MM.1S (cell line): ENCODE measurements at regions not wholly inside any gene's neighbourhood (a gene's known extent, or its start where the extent isn't known, plus 50 kb on each side); places are given as distances from the start of the nearest gene placed in this dataset.

ENCODE experiments used
- DNase-seq: peaks from one replicate; pipeline ENCODE4 v3.0.0-alpha.2; 2015
- H2AFZ ChIP-seq: fragments of 300-600 bp; sonication (generic); 2 replicates; pipeline ENCODE4 v1.6.0; 2016; ENCODE audit warnings: antibody characterized with exemption, low read length
- H3F3A ChIP-seq: fragments of 300-600 bp; sonication (generic); 2 replicates; pipeline ENCODE4 v1.6.1; 2016; ENCODE audit warnings: mild to moderate bottlenecking, antibody characterized with exemption, low read length, moderate library complexity, mixed read lengths; ENCODE audit not compliant: insufficient read depth
- H3K27ac ChIP-seq: fragments of 300-600 bp; sonication (generic); 2 replicates; pipeline ENCODE4 v1.5.1; 2016; ENCODE audit warnings: mild to moderate bottlenecking, low read length
- H3K27me3 ChIP-seq: fragments of 300-600 bp; sonication (generic); replicated peaks from 2 replicates; pipeline ENCODE4 v1.6.0; 2016; ENCODE audit warnings: low read length; ENCODE audit not compliant: insufficient read depth
- H3K36me3 ChIP-seq: fragments of 300-600 bp; sonication (generic); replicated peaks from 2 replicates; pipeline ENCODE4 v1.6.1; 2016; ENCODE audit warnings: mild to moderate bottlenecking, low read length, mixed read lengths; ENCODE audit not compliant: insufficient read depth
- H3K4me1 ChIP-seq: fragments of 300-600 bp; sonication (generic); 2 replicates; pipeline ENCODE4 v1.6.1; 2016; ENCODE audit warnings: low read length, mixed read lengths
- H3K4me2 ChIP-seq: fragments of 300-600 bp; sonication (generic); 2 replicates; pipeline ENCODE4 v1.6.0; 2016; ENCODE audit warnings: low read depth, low read length
- H3K4me3 ChIP-seq: fragments of 300-600 bp; sonication (generic); 2 replicates; pipeline ENCODE4 v1.5.1; 2016; ENCODE audit warnings: low read length, mixed read lengths
- H3K79me2 ChIP-seq: fragments of 300-600 bp; sonication (generic); 2 replicates; pipeline ENCODE4 v1.6.1; 2016; ENCODE audit warnings: mixed run types, low read length, mixed read lengths
- H3K9ac ChIP-seq: fragments of 300-600 bp; sonication (generic); 2 replicates; pipeline ENCODE4 v1.6.1; 2016; ENCODE audit warnings: low read length, mixed read lengths
- H3K9me2 ChIP-seq: fragments of 300-600 bp; sonication (generic); replicated peaks from 2 replicates; pipeline ENCODE4 v1.6.1; 2016; ENCODE audit warnings: mild to moderate bottlenecking, low read length, mixed read lengths; ENCODE audit not compliant: insufficient read depth
- H3K9me3 ChIP-seq: fragments of 300-600 bp; sonication (generic); replicated peaks from 2 replicates; pipeline ENCODE4 v1.6.1; 2016; ENCODE audit warnings: mild to moderate bottlenecking, low read length, mixed read lengths; ENCODE audit not compliant: insufficient read depth
- H4K20me1 ChIP-seq: fragments of 300-600 bp; sonication (generic); 2 replicates; pipeline ENCODE4 v1.6.1; 2016; ENCODE audit warnings: mild to moderate bottlenecking, low read length, moderate library complexity, mixed read lengths; ENCODE audit not compliant: insufficient read depth
- EZH2 ChIP-seq: fragments of 300-600 bp; sonication (generic); optimal IDR thresholded peaks from 2 replicates; pipeline ENCODE3; 2017; ENCODE audit warnings: low read depth, mild to moderate bottlenecking, antibody characterized with exemption, low read length, mixed read lengths
- EZH2phosphoT487 ChIP-seq: fragments of 300-600 bp; sonication (generic); IDR thresholded peaks from 2 replicates; pipeline ENCODE4 v1.6.1; 2018; ENCODE audit warnings: antibody characterized with exemption, low read length
- TF ChIP-seq, protein P1 (sequence below): fragments of 300-600 bp; sonication (generic); IDR thresholded peaks from 2 replicates; pipeline ENCODE4 v1.5.1; 2016; ENCODE audit warnings: antibody characterized with exemption, low read length, mixed read lengths

DNA sequence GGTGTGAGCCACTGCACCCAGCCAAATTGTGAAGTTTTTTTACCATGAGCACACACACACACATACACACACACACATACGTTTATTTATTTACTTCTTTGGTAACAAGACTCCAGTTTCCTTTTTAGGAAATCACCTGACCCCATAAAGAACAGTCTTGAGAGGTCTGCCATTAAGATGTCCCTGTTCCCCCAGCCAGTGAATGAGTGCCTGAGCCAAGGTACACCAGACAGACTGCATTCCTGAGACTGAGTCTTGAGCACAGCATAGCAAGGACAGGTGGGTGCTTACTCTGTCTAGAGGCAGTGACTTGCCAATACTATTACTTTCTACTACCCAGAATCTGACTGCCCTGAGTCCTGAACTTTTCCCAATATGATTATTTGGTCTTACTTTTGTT lies 167.2 kb upstream of the SATB2 start:
- Histone ChIP-seq H3K27ac (no peak overlapping the region), H4K20me1 (no peaks in the 10 kb centered on the region), H3K4me3 (no peak overlapping the region), H3K4me1 (no peaks in the 10 kb centered on the region), H2AFZ (no peak overlapping the region), H3K27me3 (no peaks in the 10 kb centered on the region), H3K9ac (no peak overlapping the region), H3K79me2 (no peaks in the 10 kb centered on the region), H3K4me2 (no peak overlapping the region), H3K9me3 (no peaks in the 10 kb centered on the region), H3F3A (no peaks in the 10 kb centered on the region), H3K36me3 (no peaks in the 10 kb centered on the region), H3K9me2 (no peaks in the 10 kb centered on the region)
- no peak for DNase-seq
- TF ChIP-seq EZH2 (no peak), EZH2phosphoT487 (no peak)
- TF ChIP-seq, protein P1, sequence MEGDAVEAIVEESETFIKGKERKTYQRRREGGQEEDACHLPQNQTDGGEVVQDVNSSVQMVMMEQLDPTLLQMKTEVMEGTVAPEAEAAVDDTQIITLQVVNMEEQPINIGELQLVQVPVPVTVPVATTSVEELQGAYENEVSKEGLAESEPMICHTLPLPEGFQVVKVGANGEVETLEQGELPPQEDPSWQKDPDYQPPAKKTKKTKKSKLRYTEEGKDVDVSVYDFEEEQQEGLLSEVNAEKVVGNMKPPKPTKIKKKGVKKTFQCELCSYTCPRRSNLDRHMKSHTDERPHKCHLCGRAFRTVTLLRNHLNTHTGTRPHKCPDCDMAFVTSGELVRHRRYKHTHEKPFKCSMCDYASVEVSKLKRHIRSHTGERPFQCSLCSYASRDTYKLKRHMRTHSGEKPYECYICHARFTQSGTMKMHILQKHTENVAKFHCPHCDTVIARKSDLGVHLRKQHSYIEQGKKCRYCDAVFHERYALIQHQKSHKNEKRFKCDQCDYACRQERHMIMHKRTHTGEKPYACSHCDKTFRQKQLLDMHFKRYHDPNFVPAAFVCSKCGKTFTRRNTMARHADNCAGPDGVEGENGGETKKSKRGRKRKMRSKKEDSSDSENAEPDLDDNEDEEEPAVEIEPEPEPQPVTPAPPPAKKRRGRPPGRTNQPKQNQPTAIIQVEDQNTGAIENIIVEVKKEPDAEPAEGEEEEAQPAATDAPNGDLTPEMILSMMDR = no peak

- no peak for DNase-seq
- no peaks in the 10 kb centered on the region for H3K9me3 ChIP-seq
- H2AFZ ChIP-seq = no peak overlapping the region
- no peaks in the 10 kb centered on the region for H3K4me1 ChIP-seq
- H3K27me3 ChIP-seq = no peaks in the 10 kb centered on the region
- H3K79me2 ChIP-seq = no peaks in the 10 kb centered on the region
- H3K36me3 ChIP-seq = no peaks in the 10 kb centered on the region
- H3K9ac ChIP-seq = no peak overlapping the region
- H4K20me1 ChIP-seq = no peaks in the 10 kb centered on the region
- no peak overlapping the region for H3K4me2 ChIP-seq
- H3K27ac ChIP-seq = no peak overlapping the region
- no peaks in the 10 kb centered on the region for H3K9me2 ChIP-seq
- H3F3A ChIP-seq = no peaks in the 10 kb centered on the region
- TF ChIP-seq, protein P1 = no peak
- TF ChIP-seq EZH2 (no peak), EZH2phosphoT487 (no peak)
- no peak overlapping the region for H3K4me3 ChIP-seq
Observed at GRCh38 chr2:199612509-199613130, 154.9 kb upstream of the SATB2 start.

DNA sequence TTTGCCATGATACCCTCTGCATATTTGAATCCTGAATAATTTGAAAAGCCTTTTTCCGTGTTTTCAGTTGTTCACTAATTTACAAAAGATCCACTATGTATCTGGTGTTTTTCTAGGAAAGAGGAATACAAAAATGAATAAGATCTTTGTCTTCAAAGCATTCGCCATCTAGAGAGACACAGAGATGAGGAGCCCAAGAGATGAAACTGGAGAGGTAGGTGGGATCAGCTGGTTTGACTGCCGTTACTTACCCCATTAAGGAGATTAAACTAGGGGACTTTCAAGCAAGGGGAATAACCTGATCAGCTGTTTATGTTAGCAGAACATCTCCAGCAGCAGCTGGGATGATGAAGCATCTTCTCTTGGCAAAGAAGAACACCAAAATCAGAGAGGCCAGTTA lies 150.2 kb upstream of the SATB2 start:
- H4K20me1 ChIP-seq = no peaks in the 10 kb centered on the region
- DNase-seq = no peak
- H3K4me2 ChIP-seq = no peak overlapping the region
- H3K79me2 ChIP-seq = no peaks in the 10 kb centered on the region
- H3K9me2 ChIP-seq = no peaks in the 10 kb centered on the region
- H3K27ac ChIP-seq = no peak overlapping the region
- TF ChIP-seq EZH2 (no peak), EZH2phosphoT487 (no peak)
- TF ChIP-seq, protein P1 = no peak
- H3K4me1 ChIP-seq = no peaks in the 10 kb centered on the region
- H3F3A ChIP-seq = no peaks in the 10 kb centered on the region
- H3K9ac ChIP-seq = no peak overlapping the region
- no peaks in the 10 kb centered on the region for H3K36me3 ChIP-seq
- no peaks in the 10 kb centered on the region for H3K9me3 ChIP-seq
- H3K4me3 ChIP-seq = no peak overlapping the region
- H3K27me3 ChIP-seq = no peaks in the 10 kb centered on the region
- H2AFZ ChIP-seq = no peak overlapping the region
